ENCODE measurements at regions not wholly inside any gene's neighbourhood (a gene's known extent, or its start where the extent isn't known, plus 50 kb on each side); places are given as distances from the start of the nearest gene placed in this dataset.

DNA sequence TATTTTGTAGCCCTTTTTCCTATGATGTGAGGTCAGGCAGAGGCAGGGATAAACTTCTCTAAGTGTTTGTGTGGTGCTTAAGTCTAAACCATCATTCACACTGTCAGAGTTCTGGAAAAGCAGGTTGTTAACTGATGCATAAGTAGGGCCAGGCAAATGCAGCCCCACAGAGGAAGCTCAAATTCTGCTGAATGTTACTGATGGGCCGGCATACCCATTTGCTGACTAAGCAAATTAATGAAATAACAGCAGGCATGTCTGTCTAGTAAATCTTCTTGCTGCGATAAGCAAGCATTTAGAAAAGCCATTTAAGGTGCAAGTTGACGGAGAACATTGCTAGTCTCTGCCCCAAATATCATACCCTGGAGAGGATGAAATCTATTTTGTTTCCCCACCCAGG lies 523.2 kb upstream of the CCDC196 start:
- H3K9ac ChIP-seq (ENCODE audit: low read depth, low read length): no peak overlapping the region
- DNase-seq (no peak), ATAC-seq (ENCODE audit: insufficient read depth, low read depth) (no peak)
- H3K36me3 ChIP-seq (ENCODE audit: insufficient read depth, low read length): no peaks in the 10 kb centered on the region
- no peak overlapping the region for H2AFZ ChIP-seq (ENCODE audit: low read depth, low read length)
- TF ChIP-seq EZH2 (IDR thresholded peaks at IDR 0.05; ENCODE audit: borderline replicate concordance, low read depth, low read length, severe bottlenecking): no peak
- TF ChIP-seq, protein P1, sequence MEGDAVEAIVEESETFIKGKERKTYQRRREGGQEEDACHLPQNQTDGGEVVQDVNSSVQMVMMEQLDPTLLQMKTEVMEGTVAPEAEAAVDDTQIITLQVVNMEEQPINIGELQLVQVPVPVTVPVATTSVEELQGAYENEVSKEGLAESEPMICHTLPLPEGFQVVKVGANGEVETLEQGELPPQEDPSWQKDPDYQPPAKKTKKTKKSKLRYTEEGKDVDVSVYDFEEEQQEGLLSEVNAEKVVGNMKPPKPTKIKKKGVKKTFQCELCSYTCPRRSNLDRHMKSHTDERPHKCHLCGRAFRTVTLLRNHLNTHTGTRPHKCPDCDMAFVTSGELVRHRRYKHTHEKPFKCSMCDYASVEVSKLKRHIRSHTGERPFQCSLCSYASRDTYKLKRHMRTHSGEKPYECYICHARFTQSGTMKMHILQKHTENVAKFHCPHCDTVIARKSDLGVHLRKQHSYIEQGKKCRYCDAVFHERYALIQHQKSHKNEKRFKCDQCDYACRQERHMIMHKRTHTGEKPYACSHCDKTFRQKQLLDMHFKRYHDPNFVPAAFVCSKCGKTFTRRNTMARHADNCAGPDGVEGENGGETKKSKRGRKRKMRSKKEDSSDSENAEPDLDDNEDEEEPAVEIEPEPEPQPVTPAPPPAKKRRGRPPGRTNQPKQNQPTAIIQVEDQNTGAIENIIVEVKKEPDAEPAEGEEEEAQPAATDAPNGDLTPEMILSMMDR (IDR thresholded peaks at IDR 0.05; ENCODE audit: borderline replicate concordance, extremely low read depth, low read length, poor library complexity, severe bottlenecking): no peak
- no peaks in the 10 kb centered on the region for H4K20me1 ChIP-seq (ENCODE audit: insufficient read depth, low read length)
- no peaks in the 10 kb centered on the region for H3K79me2 ChIP-seq (ENCODE audit: insufficient read depth, low read length)
- no peak overlapping the region for H3K27ac ChIP-seq (ENCODE audit: low read length)
- peaks cover 13% of the 10 kb centered on the region for H3K4me1 ChIP-seq (ENCODE audit: insufficient read depth, low read length)
- no peaks in the 10 kb centered on the region for H3K27me3 ChIP-seq (ENCODE audit: insufficient read depth, low read length, poor library complexity)
- no peak overlapping the region for H3K4me2 ChIP-seq (ENCODE audit: insufficient read depth, low read length)
- H3K9me3 ChIP-seq (ENCODE audit: insufficient read depth, low read length, severe bottlenecking): no peaks in the 10 kb centered on the region
- no peak overlapping the region for H3K4me3 ChIP-seq (ENCODE audit: low read depth in 1 of 2, low read length in 2 of 2)

DNA sequence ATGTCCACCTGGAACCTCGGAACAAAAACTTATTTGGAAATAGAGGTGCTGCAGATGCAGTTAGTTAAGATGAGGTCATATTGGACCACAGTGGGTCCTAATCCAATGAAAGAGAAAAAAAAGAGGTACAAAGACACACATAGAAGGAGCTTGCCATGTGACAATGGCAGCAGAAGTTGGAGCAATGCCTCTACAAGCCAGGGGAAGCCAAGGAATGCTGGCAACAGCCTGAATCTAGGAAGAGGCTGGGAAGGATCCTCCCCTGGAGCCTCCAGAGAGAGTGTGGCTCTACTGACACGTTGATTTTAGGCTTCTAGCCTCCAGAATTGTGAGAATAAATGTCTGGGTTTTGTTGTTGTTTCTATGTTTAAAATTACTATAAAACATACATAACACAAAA lies 521.8 kb upstream of the CCDC196 start:
- Histone ChIP-seq H4K20me1 (ENCODE audit: insufficient read depth, low read length) (no peaks in the 10 kb centered on the region), H3K36me3 (ENCODE audit: insufficient read depth, low read length) (no peaks in the 10 kb centered on the region), H3K79me2 (ENCODE audit: insufficient read depth, low read length) (no peaks in the 10 kb centered on the region), H3K9ac (ENCODE audit: low read depth, low read length) (no peak overlapping the region), H2AFZ (ENCODE audit: low read depth, low read length) (no peak overlapping the region), H3K27ac (ENCODE audit: low read length) (no peak overlapping the region), H3K27me3 (ENCODE audit: insufficient read depth, low read length, poor library complexity) (no peaks in the 10 kb centered on the region), H3K4me1 (ENCODE audit: insufficient read depth, low read length) (peaks cover 5% of the 10 kb centered on the region), H3K4me3 (ENCODE audit: low read depth in 1 of 2, low read length in 2 of 2) (no peak overlapping the region), H3K4me2 (ENCODE audit: insufficient read depth, low read length) (no peak overlapping the region), H3K9me3 (ENCODE audit: insufficient read depth, low read length, severe bottlenecking) (no peaks in the 10 kb centered on the region)
- DNase-seq (no peak), ATAC-seq (ENCODE audit: insufficient read depth, low read depth) (no peak)
- TF ChIP-seq, protein P1 (IDR thresholded peaks at IDR 0.05; ENCODE audit: borderline replicate concordance, extremely low read depth, low read length, poor library complexity, severe bottlenecking): no peak
- no peak for TF ChIP-seq EZH2 (IDR thresholded peaks at IDR 0.05; ENCODE audit: borderline replicate concordance, low read depth, low read length, severe bottlenecking)

GRCh38 chr14:65966188-65966587 lies 520.0 kb upstream of the CCDC196 start:
- no peak for DNase-seq
- no peak for ATAC-seq (ENCODE audit: insufficient read depth, low read depth)
- Histone ChIP-seq H3K36me3 (ENCODE audit: insufficient read depth, low read length) (no peaks in the 10 kb centered on the region), H3K79me2 (ENCODE audit: insufficient read depth, low read length) (no peaks in the 10 kb centered on the region), H3K4me2 (ENCODE audit: insufficient read depth, low read length) (no peak overlapping the region), H3K4me1 (ENCODE audit: insufficient read depth, low read length) (no peaks in the 10 kb centered on the region), H3K9ac (ENCODE audit: low read depth, low read length) (no peak overlapping the region), H3K27ac (ENCODE audit: low read length) (no peak overlapping the region), H2AFZ (ENCODE audit: low read depth, low read length) (0 out of 2 replicates have a peak overlapping the region, but pooled peaks have one; percentile 33), H3K4me3 (ENCODE audit: low read depth in 1 of 2, low read length in 2 of 2) (no peak overlapping the region), H3K27me3 (ENCODE audit: insufficient read depth, low read length, poor library complexity) (no peaks in the 10 kb centered on the region), H3K9me3 (ENCODE audit: insufficient read depth, low read length, severe bottlenecking) (no peaks in the 10 kb centered on the region), H4K20me1 (ENCODE audit: insufficient read depth, low read length) (no peaks in the 10 kb centered on the region)
- no peak for TF ChIP-seq EZH2 (IDR thresholded peaks at IDR 0.05; ENCODE audit: borderline replicate concordance, low read depth, low read length, severe bottlenecking)
- TF ChIP-seq, protein P1 (IDR thresholded peaks at IDR 0.05; ENCODE audit: borderline replicate concordance, extremely low read depth, low read length, poor library complexity, severe bottlenecking): peak; percentile 29

GRCh38 chr14:65972346-65972870 lies 513.8 kb upstream of the CCDC196 start:
- no peaks in the 10 kb centered on the region for H3K4me1 ChIP-seq (ENCODE audit: insufficient read depth, low read length)
- H3K9ac ChIP-seq (ENCODE audit: low read depth, low read length): no peak overlapping the region
- no peaks in the 10 kb centered on the region for H4K20me1 ChIP-seq (ENCODE audit: insufficient read depth, low read length)
- no peak overlapping the region for H2AFZ ChIP-seq (ENCODE audit: low read depth, low read length)
- H3K9me3 ChIP-seq (ENCODE audit: insufficient read depth, low read length, severe bottlenecking): no peaks in the 10 kb centered on the region
- H3K4me2 ChIP-seq (ENCODE audit: insufficient read depth, low read length): no peak overlapping the region
- no peaks in the 10 kb centered on the region for H3K36me3 ChIP-seq (ENCODE audit: insufficient read depth, low read length)
- no peaks in the 10 kb centered on the region for H3K27me3 ChIP-seq (ENCODE audit: insufficient read depth, low read length, poor library complexity)
- H3K79me2 ChIP-seq (ENCODE audit: insufficient read depth, low read length): no peaks in the 10 kb centered on the region
- ATAC-seq (ENCODE audit: insufficient read depth, low read depth): no peak
- H3K4me3 ChIP-seq (ENCODE audit: low read depth in 1 of 2, low read length in 2 of 2): no peak overlapping the region
- DNase-seq: no peak
- H3K27ac ChIP-seq (ENCODE audit: low read length): no peak overlapping the region
- TF ChIP-seq EZH2 (IDR thresholded peaks at IDR 0.05; ENCODE audit: borderline replicate concordance, low read depth, low read length, severe bottlenecking): no peak
- TF ChIP-seq, protein P1 (IDR thresholded peaks at IDR 0.05; ENCODE audit: borderline replicate concordance, extremely low read depth, low read length, poor library complexity, severe bottlenecking): no peak
